Neural progenitor cell (in vitro differentiated cells): ENCODE measurements at regions not wholly inside any gene's neighbourhood (a gene's known extent, or its start where the extent isn't known, plus 50 kb on each side); places are given as distances from the start of the nearest gene placed in this dataset.

Experiments
- DNase-seq: peaks from one replicate; pipeline ENCODE4 v3.0.0-alpha.2; 2016; ENCODE audit warnings: low spot score
- H2AFZ ChIP-seq: fragments of 200-600 bp; sonication (generic); replicated peaks from 2 replicates; pipeline ENCODE4 v1.6.1; 2016; ENCODE audit warnings: antibody characterized with exemption
- H3F3A ChIP-seq: fragments of 200-600 bp; sonication (generic); 2 replicates; pipeline ENCODE4 v1.6.1; 2016; ENCODE audit warnings: antibody characterized with exemption, low read depth
- H3K27ac ChIP-seq: fragments of 200-600 bp; sonication (generic); 2 replicates; pipeline ENCODE4 v1.5.1; 2016; ENCODE audit warnings: mild to moderate bottlenecking
- H3K27me3 ChIP-seq: fragments of 200-600 bp; sonication (generic); 2 replicates; pipeline ENCODE4 v1.6.1; 2016; ENCODE audit warnings: mild to moderate bottlenecking, moderate library complexity
- H3K36me3 ChIP-seq: fragments of 200-600 bp; sonication (generic); 2 replicates; pipeline ENCODE4 v1.5.1; 2016
- H3K4me1 ChIP-seq: fragments of 200-600 bp; sonication (generic); 2 replicates; pipeline ENCODE4 v1.6.1; 2016; ENCODE audit warnings: mixed run types
- H3K4me2 ChIP-seq: fragments of 200-600 bp; sonication (generic); 2 replicates; pipeline ENCODE4 v1.6.1; 2016
- H3K4me3 ChIP-seq: fragments of 200-600 bp; sonication (generic); 2 replicates; pipeline ENCODE4 v1.5.1; 2016
- H3K79me2 ChIP-seq: fragments of 200-600 bp; sonication (generic); 2 replicates; pipeline ENCODE4 v1.6.1; 2016; ENCODE audit warnings: low read depth
- H3K9ac ChIP-seq: fragments of 200-600 bp; sonication (generic); 2 replicates; pipeline ENCODE4 v1.6.1; 2016
- H3K9me3 ChIP-seq: fragments of 200-600 bp; sonication (generic); 2 replicates; pipeline ENCODE4 v1.5.1; 2016; ENCODE audit warnings: low read depth
- H4K20me1 ChIP-seq: fragments of 200-600 bp; sonication (generic); 2 replicates; pipeline ENCODE4 v1.6.1; 2016; ENCODE audit warnings: low read depth
- H3K27ac Mint-ChIP-seq: 3 replicates; pipeline ENCODE4 v1.8.0; 2021; ENCODE audit warnings: mixed read lengths
- H3K27me3 Mint-ChIP-seq: 2 replicates; pipeline ENCODE4 v1.8.0; 2022; ENCODE audit warnings: low read depth, mild to moderate bottlenecking, inconsistent platforms, moderate library complexity, mixed read lengths; ENCODE audit not compliant: insufficient read depth
- H3K36me3 Mint-ChIP-seq: 3 replicates; pipeline ENCODE4 v1.8.0; 2021; ENCODE audit warnings: mixed read lengths
- H3K4me1 Mint-ChIP-seq: 3 replicates; pipeline ENCODE4 v1.8.0; 2021; ENCODE audit warnings: mixed read lengths
- H3K4me3 Mint-ChIP-seq: 3 replicates; pipeline ENCODE4 v1.8.0; 2021; ENCODE audit warnings: mild to moderate bottlenecking, moderate library complexity, mixed read lengths
- H3K9me3 Mint-ChIP-seq: 3 replicates; pipeline ENCODE4 v1.8.0; 2020; ENCODE audit warnings: mixed read lengths
- CTCF ChIP-seq: fragments of 200-600 bp; sonication (generic); IDR thresholded peaks from 2 replicates; pipeline ENCODE4 v1.5.1; 2017; ENCODE audit warnings: antibody characterized with exemption, mild to moderate bottlenecking
- EZH2 ChIP-seq: fragments of 200-600 bp; sonication (generic); IDR thresholded peaks from 2 replicates; pipeline ENCODE4 v1.6.1; 2017; ENCODE audit warnings: antibody characterized with exemption, mild to moderate bottlenecking, moderate library complexity
- EZH2phosphoT487 ChIP-seq: fragments of 200-600 bp; sonication (generic); IDR thresholded peaks from 2 replicates; pipeline ENCODE4 v1.6.1; 2017; ENCODE audit warnings: antibody characterized with exemption

GRCh38 chr7:106346678-106347217, 62.0 kb upstream of the NAMPT start:
- no peaks in the 10 kb centered on the region for H3K4me1 Mint-ChIP-seq
- H3F3A ChIP-seq, result no peaks in the 10 kb centered on the region
- H3K4me1 ChIP-seq, result no peaks in the 10 kb centered on the region
- no peaks in the 10 kb centered on the region for H3K79me2 ChIP-seq
- TF ChIP-seq CTCF (no peak), EZH2 (no peak), EZH2phosphoT487 (no peak)
- H3K4me3 ChIP-seq, result no peak overlapping the region
- no peaks in the 10 kb centered on the region for H3K36me3 ChIP-seq
- no peak for DNase-seq
- no peaks in the 10 kb centered on the region for H3K27me3 Mint-ChIP-seq
- H3K36me3 Mint-ChIP-seq, result no peaks in the 10 kb centered on the region
- no peaks in the 10 kb centered on the region for H3K27me3 ChIP-seq
- no peak overlapping the region for H3K27ac Mint-ChIP-seq
- no peak overlapping the region for H3K27ac ChIP-seq
- H2AFZ ChIP-seq, result no peak overlapping the region
- H3K4me2 ChIP-seq, result no peak overlapping the region
- no peak overlapping the region for H3K4me3 Mint-ChIP-seq
- H3K9me3 Mint-ChIP-seq, result peaks cover 7% of the 10 kb centered on the region
- no peak overlapping the region for H3K9ac ChIP-seq
- no peaks in the 10 kb centered on the region for H4K20me1 ChIP-seq
- peaks cover 4% of the 10 kb centered on the region for H3K9me3 ChIP-seq

GRCh38 chr7:106346167-106346677, 61.4 kb upstream of the NAMPT start:
- TF ChIP-seq CTCF (no peak), EZH2 (no peak), EZH2phosphoT487 (no peak)
- Histone ChIP-seq H3K27me3 (no peaks in the 10 kb centered on the region), H3K4me2 (no peak overlapping the region), H3K27ac (no peak overlapping the region), H3K9ac (no peak overlapping the region), H3K4me3 (no peak overlapping the region), H3K36me3 (no peaks in the 10 kb centered on the region), H3K4me1 (no peaks in the 10 kb centered on the region), H3F3A (no peaks in the 10 kb centered on the region), H4K20me1 (no peaks in the 10 kb centered on the region), H3K9me3 (peaks cover 7% of the 10 kb centered on the region), H2AFZ (no peak overlapping the region), H3K79me2 (no peaks in the 10 kb centered on the region)
- no peak for DNase-seq
- Mint-ChIP-seq H3K4me1 (no peaks in the 10 kb centered on the region), H3K9me3 (peaks cover 10% of the 10 kb centered on the region), H3K27ac (no peak overlapping the region), H3K4me3 (no peak overlapping the region), H3K36me3 (no peaks in the 10 kb centered on the region), H3K27me3 (no peaks in the 10 kb centered on the region)

GRCh38 chr7:106345421-106346166, 60.8 kb upstream of the NAMPT start:
- Histone ChIP-seq H2AFZ (no peak overlapping the region), H3K4me1 (no peaks in the 10 kb centered on the region), H3K4me2 (no peak overlapping the region), H3K27me3 (no peaks in the 10 kb centered on the region), H3K4me3 (no peak overlapping the region), H3F3A (no peaks in the 10 kb centered on the region), H3K9ac (no peak overlapping the region), H3K27ac (no peak overlapping the region), H3K79me2 (no peaks in the 10 kb centered on the region), H4K20me1 (no peaks in the 10 kb centered on the region), H3K36me3 (no peaks in the 10 kb centered on the region), H3K9me3 (peaks cover 7% of the 10 kb centered on the region)
- no peaks in the 10 kb centered on the region for H3K4me1 Mint-ChIP-seq
- TF ChIP-seq EZH2, result no peak
- no peak for TF ChIP-seq CTCF
- no peak for TF ChIP-seq EZH2phosphoT487
- no peaks in the 10 kb centered on the region for H3K36me3 Mint-ChIP-seq
- H3K4me3 Mint-ChIP-seq, result no peak overlapping the region
- H3K9me3 Mint-ChIP-seq, result peaks cover 10% of the 10 kb centered on the region
- H3K27me3 Mint-ChIP-seq, result no peaks in the 10 kb centered on the region
- no peak overlapping the region for H3K27ac Mint-ChIP-seq
- DNase-seq, result no peak
